ENCODE measurements at regions not wholly inside any gene's neighbourhood (a gene's known extent, or its start where the extent isn't known, plus 50 kb on each side); places are given as distances from the start of the nearest gene placed in this dataset.

DNA sequence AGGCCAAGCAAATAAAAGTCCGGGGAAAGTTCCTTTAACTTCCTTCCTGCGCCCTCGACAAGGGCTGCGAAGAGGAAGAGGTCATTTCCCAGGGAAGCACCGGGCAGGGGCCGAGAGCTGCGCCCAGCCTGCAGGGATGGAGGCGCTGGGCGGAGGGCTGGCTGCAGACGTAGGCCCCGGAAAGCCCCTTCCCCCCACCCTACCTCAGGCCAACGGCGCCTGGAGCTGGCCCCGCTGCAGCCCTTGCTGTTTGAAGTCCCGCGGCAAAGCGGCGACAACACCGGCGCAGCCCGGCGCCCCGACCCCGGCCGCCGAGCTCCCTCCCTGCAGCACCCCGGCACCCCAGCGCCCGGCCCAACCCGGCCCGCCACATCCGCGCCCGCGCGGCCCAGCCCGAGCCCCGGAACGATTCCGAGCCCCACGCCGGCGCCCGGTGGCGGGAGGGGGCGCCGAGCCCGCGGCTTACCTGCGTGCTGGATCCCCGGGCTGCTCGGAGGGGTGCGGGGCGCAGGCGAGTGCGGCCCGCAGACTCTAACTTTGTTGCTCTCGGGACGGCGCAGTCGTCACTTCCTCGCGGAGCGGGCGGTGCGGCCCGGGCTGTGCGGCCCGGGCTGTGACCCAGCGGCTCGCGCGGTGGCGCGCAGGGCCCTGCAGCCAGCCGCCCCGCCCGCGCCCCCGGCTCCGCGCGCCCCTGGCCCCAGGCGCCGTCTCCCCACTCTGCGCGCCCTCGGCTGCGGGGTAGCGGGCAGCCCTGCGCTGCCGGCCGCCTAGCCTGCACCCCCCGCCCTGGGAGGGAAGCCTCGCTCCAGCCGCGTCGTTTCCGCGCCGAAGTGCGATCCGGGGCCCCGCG, 64.8 kb upstream of the PTGR2 start:
- TF ChIP-seq, protein P1, sequence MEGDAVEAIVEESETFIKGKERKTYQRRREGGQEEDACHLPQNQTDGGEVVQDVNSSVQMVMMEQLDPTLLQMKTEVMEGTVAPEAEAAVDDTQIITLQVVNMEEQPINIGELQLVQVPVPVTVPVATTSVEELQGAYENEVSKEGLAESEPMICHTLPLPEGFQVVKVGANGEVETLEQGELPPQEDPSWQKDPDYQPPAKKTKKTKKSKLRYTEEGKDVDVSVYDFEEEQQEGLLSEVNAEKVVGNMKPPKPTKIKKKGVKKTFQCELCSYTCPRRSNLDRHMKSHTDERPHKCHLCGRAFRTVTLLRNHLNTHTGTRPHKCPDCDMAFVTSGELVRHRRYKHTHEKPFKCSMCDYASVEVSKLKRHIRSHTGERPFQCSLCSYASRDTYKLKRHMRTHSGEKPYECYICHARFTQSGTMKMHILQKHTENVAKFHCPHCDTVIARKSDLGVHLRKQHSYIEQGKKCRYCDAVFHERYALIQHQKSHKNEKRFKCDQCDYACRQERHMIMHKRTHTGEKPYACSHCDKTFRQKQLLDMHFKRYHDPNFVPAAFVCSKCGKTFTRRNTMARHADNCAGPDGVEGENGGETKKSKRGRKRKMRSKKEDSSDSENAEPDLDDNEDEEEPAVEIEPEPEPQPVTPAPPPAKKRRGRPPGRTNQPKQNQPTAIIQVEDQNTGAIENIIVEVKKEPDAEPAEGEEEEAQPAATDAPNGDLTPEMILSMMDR (IDR thresholded peaks at IDR 0.05; ENCODE audit: low read depth, low read length, poor library complexity, severe bottlenecking), result no peak
- no peak for TF ChIP-seq EZH2phosphoT487 (IDR thresholded peaks at IDR 0.05; ENCODE audit: borderline replicate concordance, low read length)

Data from DOHH2 (cell line).